ENCODE measurements at regions not wholly inside any gene's neighbourhood (a gene's known extent, or its start where the extent isn't known, plus 50 kb on each side); places are given as distances from the start of the nearest gene placed in this dataset.

GRCh38 chr4:107197121-107197520 is 161.0 kb upstream of the DKK2 start:
- Histone ChIP-seq H3K27me3 (no peaks in the 10 kb centered on the region), H3K9me3 (no peaks in the 10 kb centered on the region), H3K27ac (replicated peaks in 1 of 4) (no peak overlapping the region), H3K4me3 (no peak overlapping the region), H3K36me3 (no peaks in the 10 kb centered on the region), H3K4me1 (no peaks in the 10 kb centered on the region)
- no peak for DNase-seq (ENCODE audit: extremely low spot score)
- TF ChIP-seq POLR2A (IDR thresholded peaks at IDR 0.05; ENCODE audit: low read depth) (no peak), POLR2AphosphoS5 (IDR thresholded peaks at IDR 0.05) (no peak), CTCF (IDR thresholded peaks at IDR 0.05) (no peak), EP300 (IDR thresholded peaks at IDR 0.05) (no peak)
- WGBS, result 86% methylated on average over 4 of the region's 4 CpGs
- intact Hi-C loops (cut with DNase I), result loop anchor here (10.0 kb wide), 1 partner anchor 538 kb away; no protein-coding TSS in a partner anchor

- no peak for DNase-seq (ENCODE audit: extremely low spot score)
- no peak overlapping the region for H3K27ac ChIP-seq (replicated peaks in 1 of 4)
- H3K4me3 ChIP-seq, result no peak overlapping the region
- H3K36me3 ChIP-seq, result no peaks in the 10 kb centered on the region
- TF ChIP-seq POLR2A (IDR thresholded peaks at IDR 0.05; ENCODE audit: low read depth), result no peak
- no peak for TF ChIP-seq POLR2AphosphoS5 (IDR thresholded peaks at IDR 0.05)
- TF ChIP-seq CTCF (IDR thresholded peaks at IDR 0.05), result no peak
- TF ChIP-seq EP300 (IDR thresholded peaks at IDR 0.05), result no peak
- no peaks in the 10 kb centered on the region for H3K27me3 ChIP-seq
- 68% methylated on average over 2 of the region's 2 CpGs for WGBS
- H3K9me3 ChIP-seq, result no peaks in the 10 kb centered on the region
- H3K4me1 ChIP-seq, result no peaks in the 10 kb centered on the region
- intact Hi-C loops (cut with DNase I), result loop anchor here (10.0 kb wide), 1 partner anchor 538 kb away; no protein-coding TSS in a partner anchor
Observed at GRCh38 chr4:107196312-107196711, 160.2 kb upstream of the DKK2 start.

- H3K4me1 ChIP-seq, result no peaks in the 10 kb centered on the region
- intact Hi-C loops (cut with DNase I), result loop anchor here (10.0 kb wide), 1 partner anchor 541 kb away; no protein-coding TSS in a partner anchor
- no peaks in the 10 kb centered on the region for H3K36me3 ChIP-seq
- no peaks in the 10 kb centered on the region for H3K9me3 ChIP-seq
- no peak for DNase-seq (ENCODE audit: extremely low spot score)
- no peaks in the 10 kb centered on the region for H3K27me3 ChIP-seq
- WGBS, result 74% methylated on average over 4 of the region's 4 CpGs
- no peak overlapping the region for H3K27ac ChIP-seq (replicated peaks in 1 of 4)
- no peak overlapping the region for H3K4me3 ChIP-seq
- TF ChIP-seq CTCF (IDR thresholded peaks at IDR 0.05) (no peak), POLR2A (IDR thresholded peaks at IDR 0.05; ENCODE audit: low read depth) (no peak), POLR2AphosphoS5 (IDR thresholded peaks at IDR 0.05) (no peak), EP300 (IDR thresholded peaks at IDR 0.05) (no peak)
Observed at GRCh38 chr4:107194005-107194404, 157.9 kb upstream of the DKK2 start.

- Histone ChIP-seq H3K4me1 (no peaks in the 10 kb centered on the region), H3K27ac (replicated peaks in 1 of 4) (no peak overlapping the region), H3K9me3 (no peaks in the 10 kb centered on the region), H3K27me3 (no peaks in the 10 kb centered on the region), H3K36me3 (no peaks in the 10 kb centered on the region), H3K4me3 (no peak overlapping the region)
- DNase-seq (ENCODE audit: extremely low spot score), result no peak
- intact Hi-C loops (cut with DNase I), result loop anchor here (10.0 kb wide), 1 partner anchor 542 kb away; no protein-coding TSS in a partner anchor
- 91% methylated on average over 6 of the region's 6 CpGs for WGBS
- TF ChIP-seq POLR2A (IDR thresholded peaks at IDR 0.05; ENCODE audit: low read depth), result no peak
- TF ChIP-seq EP300 (IDR thresholded peaks at IDR 0.05), result no peak
- TF ChIP-seq CTCF (IDR thresholded peaks at IDR 0.05), result no peak
- TF ChIP-seq POLR2AphosphoS5 (IDR thresholded peaks at IDR 0.05), result no peak
Observed at GRCh38 chr4:107192601-107193000, 156.5 kb upstream of the DKK2 start.

- 92% methylated on average over 2 of the region's 2 CpGs for WGBS
- intact Hi-C loops (cut with DNase I), result no loop called here
Observed at GRCh38 chr4:107187091-107187490, 151.0 kb upstream of the DKK2 start.

More at GRCh38 chr4:107187091-107187490, 151.0 kb upstream of the DKK2 start:
- H3K9me3 ChIP-seq, result no peaks in the 10 kb centered on the region
- H3K27me3 ChIP-seq, result no peaks in the 10 kb centered on the region
- DNase-seq (ENCODE audit: extremely low spot score), result no peak
- H3K4me1 ChIP-seq, result no peaks in the 10 kb centered on the region
- no peaks in the 10 kb centered on the region for H3K36me3 ChIP-seq
- no peak overlapping the region for H3K4me3 ChIP-seq
- no peak overlapping the region for H3K27ac ChIP-seq (replicated peaks in 1 of 4)
- TF ChIP-seq EP300 (IDR thresholded peaks at IDR 0.05), result no peak
- no peak for TF ChIP-seq CTCF (IDR thresholded peaks at IDR 0.05)
- TF ChIP-seq POLR2AphosphoS5 (IDR thresholded peaks at IDR 0.05), result no peak
- no peak for TF ChIP-seq POLR2A (IDR thresholded peaks at IDR 0.05; ENCODE audit: low read depth)
